HCEC 1CT (cell line): ENCODE measurements at regions not wholly inside any gene's neighbourhood (a gene's known extent, or its start where the extent isn't known, plus 50 kb on each side); places are given as distances from the start of the nearest gene placed in this dataset.
A peak's percentile ranks its signal among the peaks of the same experiment; 100 is the strongest.

Experiments used
- DNase-seq: peaks from one replicate; pipeline ENCODE4 v3.0.0-alpha.2; 2017

DNA sequence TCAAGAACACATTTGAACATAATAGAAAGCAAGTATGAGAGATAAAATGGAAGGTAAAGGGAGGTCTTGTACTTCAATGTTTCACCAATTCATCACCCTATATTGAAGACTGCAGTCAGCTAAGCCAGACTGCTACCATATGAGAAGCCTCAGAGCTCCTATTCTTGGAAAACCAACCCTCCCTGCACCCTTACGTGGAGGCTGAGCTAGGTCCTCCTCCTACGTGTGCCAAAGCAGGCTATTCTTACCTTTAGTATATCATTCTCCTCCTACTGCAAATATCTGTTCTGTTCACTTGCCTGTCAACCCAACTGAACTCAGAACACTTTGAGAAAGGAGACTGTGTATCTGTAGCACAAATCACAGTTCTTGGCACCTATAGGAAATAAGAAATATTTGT lies 255.8 kb upstream of the HNRNPA3 start:
- no peak for DNase-seq

GRCh38 chr2:176959614-176960013 lies 253.0 kb upstream of the HNRNPA3 start:
- no peak for DNase-seq

- no peak for DNase-seq
These were observed 252.5 kb upstream of the HNRNPA3 start for GRCh38 chr2:176960061-176960460.

DNA sequence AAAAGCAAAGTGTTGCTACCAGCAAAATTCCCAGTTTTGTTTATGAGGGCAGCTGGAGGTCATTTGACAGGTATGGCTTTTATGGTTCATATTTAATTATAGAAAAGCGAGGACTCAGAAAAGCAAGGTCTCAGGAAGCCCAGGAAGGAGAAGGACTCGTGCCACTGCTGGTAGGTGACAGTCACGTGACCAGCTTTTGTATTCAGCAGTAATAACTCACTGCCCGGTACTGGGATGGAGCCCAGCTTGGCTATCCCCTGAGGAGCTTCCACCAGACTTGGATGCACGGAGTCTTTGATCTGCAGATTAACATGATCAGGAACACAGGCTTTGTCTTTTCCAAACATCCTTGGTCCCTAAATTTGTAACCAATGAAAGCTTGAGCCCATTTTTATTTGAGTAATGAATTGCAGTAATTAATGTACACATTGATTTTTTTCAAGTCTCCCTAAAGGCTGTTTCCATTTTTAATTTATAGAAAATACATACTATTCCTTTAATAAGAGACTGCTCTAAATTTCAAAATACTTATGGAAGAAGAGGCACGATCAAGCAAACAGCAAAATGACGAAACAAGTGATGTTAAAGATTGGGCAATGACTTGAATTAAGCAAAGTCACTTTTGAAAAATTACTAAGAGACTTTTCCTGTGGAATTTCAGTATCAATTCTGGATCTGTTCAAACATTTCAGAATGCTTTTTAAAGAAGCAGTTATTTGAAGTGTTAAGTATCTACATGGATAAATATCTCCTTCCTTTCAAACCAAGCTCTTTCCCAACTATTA lies 251.7 kb upstream of the HNRNPA3 start:
- no peak for DNase-seq

DNA sequence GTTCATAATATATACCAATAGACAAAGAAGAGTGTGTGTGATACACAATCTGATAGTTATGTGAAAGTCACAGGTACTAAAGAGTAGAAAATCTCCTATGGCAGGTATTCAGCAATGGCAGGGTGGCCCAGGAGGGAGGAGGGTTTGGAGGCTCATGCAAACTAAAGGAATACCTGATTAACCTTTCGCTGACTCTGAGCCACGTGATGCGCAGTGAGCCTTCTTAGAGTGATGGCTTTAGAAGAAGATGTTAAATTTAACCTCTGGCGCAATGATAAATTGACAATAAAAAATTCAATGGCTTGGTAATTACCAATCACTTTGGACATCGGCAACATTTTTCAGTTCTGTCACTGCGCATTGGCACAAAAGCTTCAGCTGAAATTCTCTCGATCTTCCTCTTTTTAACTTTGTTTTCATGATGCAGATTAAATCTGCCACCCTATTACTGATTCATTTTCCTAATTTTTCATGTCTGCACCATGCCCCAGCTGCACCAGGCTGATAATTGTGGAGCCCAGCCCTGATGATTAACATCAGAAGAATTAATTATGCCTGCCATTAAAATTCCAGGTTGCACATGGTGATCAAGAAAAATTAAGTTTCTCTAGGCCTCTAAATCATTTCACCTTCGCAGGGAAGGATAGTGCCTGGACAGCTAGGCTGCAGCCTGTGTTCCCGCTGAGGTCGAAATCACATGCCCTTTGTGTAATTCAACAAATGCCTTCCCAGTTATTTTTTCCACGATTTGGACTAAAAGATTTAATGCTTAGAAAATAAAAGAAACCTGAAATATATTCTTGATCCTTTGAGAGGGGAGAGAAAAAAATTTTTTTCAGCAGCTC lies 250.6 kb upstream of the HNRNPA3 start:
- no peak for DNase-seq

DNA sequence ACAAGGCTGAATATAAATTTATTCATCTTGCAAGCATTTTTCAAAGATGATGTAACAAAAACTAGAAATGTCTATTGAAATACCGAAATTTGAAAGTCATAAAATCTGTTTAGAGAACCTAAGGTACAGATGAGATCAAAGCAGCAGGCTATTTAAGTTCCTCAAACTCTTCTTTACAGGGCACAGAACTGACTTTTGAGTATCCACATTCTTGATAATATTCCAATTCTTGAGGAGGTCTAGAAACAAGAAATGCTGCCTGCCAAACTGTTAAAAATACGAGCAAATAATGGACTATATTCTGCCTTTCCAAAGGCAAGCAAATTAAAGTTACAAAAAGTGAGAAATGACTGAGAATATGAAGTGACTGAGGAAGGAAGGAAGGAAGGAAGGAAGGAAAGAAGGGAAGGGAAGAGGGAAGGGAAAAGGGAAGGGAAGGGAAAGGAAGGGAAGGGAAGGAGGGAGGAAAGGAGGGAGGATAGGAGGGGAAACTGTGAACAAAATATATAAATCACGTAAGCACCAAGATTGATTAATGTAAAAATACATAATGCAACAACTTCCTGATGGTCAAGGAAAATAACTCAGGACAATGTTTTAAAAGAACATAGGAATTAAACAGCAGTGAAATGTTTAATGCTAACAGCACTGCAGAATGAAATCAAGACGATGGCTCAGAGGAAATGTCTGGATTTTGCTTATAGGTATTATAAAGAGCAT lies 248.9 kb upstream of the HNRNPA3 start:
- no peak for DNase-seq

DNA sequence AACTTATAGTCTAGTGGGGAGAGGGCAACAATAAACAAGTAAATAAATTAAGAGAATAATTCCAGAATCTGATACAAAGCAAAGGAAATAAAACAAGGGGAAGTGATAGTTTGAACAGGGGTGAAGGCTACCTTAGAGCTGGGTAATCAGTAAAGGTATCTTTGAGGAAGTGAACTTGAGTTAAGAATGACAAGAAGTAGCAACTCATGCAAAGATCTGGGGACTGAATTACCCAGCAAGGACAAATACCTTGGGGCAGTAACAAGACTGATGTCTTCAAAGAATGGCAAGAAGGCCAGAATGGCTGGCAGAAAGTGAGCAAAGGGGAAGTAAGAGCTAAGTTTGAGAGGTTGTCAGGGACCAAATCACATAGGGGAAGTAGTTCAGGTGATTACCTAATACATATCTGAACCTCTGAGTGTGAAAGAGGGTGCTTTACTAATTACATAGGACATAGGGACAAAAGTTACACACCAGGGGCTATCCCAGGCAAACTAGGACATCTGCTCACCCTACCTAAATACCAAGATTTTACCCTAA lies 244.6 kb upstream of the HNRNPA3 start:
- DNase-seq = no peak

DNA sequence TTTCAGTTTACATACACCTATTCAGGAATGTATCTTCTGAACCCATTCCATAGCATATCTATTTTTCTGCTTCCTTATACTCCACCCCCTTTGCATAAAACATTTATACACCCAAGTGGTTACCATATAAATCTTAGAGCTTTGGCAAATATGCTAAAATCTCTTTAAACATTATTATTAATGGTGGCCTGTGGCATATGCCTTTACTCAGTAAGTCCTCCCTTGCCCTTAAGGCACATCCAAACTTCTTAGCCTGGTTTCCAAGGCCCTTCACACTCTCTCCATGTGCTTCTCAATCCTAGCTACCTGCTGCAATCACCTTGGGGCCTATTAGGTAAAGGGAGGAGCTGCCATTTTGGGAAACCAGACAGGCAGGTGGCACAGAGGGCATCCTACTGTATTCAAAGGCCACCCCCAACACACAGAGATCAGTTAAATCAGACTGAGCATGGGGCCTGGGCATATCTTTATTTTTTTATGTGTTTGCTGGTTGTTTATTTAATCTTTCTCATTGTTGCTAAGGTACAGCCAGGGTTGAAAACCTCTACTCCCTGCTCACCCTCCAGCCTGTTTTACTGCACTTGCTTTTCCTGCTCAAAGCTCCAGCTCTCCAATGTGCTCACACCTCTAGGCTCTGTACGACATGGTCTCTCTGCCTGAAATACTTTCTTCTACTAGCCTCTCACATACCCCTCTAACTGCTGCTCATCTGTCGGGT lies 242.8 kb upstream of the HNRNPA3 start:
- no peak for DNase-seq

DNA sequence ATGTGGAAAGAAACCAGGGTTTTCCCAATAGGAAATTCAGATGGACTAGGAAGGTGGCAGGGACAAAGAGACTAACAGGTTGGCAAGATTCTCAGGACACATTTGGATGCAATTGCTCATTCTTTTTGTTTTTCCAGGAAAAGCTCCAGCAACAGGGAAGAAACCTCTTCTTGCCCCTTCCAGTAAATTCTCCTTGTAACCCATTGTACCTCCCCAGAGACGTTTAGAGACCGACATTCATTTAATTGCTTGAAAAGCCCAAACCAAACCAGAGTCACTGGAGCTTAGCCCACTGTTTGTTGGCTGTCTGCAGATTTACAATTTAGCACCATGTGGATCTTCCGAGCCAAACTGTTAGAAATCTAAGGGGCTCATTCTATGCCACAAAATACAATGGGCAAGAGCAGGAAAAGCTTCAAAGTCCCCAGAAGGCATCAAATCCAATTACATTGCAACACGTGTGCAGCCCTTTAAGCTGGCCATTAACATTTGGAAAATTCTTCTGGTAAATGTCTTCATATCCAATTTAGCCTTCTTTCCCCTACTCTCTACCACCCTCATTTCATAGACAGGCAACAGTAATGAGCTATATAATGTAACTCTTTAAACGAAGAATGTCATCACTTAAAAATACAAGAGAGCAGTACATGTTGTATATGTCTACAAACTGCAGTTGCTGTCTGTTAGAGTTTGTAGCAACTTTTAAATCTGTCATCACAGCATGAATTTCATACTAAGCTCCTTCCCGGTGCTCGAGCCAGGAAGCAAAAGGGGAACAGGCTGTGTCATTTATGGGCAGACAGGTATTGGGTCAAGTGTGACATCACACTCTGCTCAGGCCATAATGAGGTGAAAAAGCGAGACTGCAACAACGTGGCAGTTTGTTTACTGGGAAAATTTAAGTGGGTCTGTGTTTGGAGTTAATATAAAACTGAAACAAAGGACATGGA lies 235.6 kb upstream of the HNRNPA3 start:
- DNase-seq = no peak

- peak; percentile 23 for DNase-seq
These were observed 233.7 kb upstream of the HNRNPA3 start for GRCh38 chr2:176978921-176979320.

DNA sequence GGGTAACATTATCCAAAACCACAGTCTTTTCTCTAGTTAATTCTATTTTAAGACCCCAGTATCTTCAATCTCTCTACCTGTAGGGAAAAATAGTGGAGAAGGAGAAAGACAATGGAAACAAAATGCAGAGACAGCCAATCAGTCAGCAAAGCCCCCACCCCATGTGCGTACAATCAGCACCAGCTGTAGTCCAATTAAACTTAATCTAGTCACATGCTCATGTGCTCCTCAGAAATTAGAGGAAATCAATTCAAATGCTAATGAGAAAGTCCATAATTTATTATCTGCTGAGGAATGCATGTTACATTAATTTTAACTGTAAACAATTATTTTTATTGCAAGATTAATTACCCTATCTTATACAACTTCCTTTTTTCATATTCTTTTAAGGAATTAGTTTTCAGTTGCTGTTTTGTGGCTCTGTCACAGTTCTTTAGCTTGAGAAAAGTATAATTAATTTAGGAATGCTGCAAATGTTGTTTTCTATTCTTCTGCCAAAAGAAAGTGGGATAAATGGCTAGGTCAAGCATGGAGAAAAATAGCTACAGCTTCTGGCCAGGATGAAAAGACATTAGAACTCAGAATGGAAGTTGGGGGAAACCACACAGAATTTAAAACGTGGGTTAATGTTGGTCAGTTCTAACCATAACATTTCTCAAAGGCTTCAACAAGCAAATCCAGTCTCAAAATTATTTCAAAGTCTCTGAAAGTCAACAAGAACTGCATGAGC lies 232.4 kb upstream of the HNRNPA3 start:
- no peak for DNase-seq

- DNase-seq = no peak
These were observed 227.6 kb upstream of the HNRNPA3 start for GRCh38 chr2:176984987-176985386.

- no peak for DNase-seq
These were observed 226.7 kb upstream of the HNRNPA3 start for GRCh38 chr2:176985871-176986270.

- no peak for DNase-seq
These were observed 226.1 kb upstream of the HNRNPA3 start for GRCh38 chr2:176986487-176986886.

DNA sequence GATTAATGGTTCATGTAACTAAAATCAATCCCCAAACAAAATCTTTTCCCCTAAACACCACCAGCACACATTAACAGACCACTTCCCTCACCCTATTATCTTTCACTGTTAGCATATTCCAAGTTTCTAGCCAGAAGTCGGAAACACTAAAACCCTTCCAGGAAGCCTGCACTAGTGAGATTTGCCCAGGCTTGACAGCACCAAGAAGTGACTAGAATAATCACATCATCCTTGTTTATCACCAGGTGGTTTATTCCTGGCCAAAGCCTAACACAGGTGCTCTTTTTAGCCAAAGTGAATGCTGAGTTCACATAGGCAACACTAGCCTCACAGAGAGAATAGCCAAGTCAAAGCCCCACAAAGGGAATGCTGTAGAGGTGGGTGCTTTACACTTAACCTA lies 221.2 kb upstream of the HNRNPA3 start:
- no peak for DNase-seq

- peak; percentile 92 for DNase-seq
These were observed 215.4 kb upstream of the HNRNPA3 start for GRCh38 chr2:176997074-176997791.

- DNase-seq = no peak
These were observed 214.8 kb upstream of the HNRNPA3 start for GRCh38 chr2:176997792-176998169.

- DNase-seq = peak; percentile 25
These were observed 213.3 kb upstream of the HNRNPA3 start for GRCh38 chr2:176999301-176999700.

- DNase-seq = no peak
These were observed 212.4 kb upstream of the HNRNPA3 start for GRCh38 chr2:177000061-177000714.

DNA sequence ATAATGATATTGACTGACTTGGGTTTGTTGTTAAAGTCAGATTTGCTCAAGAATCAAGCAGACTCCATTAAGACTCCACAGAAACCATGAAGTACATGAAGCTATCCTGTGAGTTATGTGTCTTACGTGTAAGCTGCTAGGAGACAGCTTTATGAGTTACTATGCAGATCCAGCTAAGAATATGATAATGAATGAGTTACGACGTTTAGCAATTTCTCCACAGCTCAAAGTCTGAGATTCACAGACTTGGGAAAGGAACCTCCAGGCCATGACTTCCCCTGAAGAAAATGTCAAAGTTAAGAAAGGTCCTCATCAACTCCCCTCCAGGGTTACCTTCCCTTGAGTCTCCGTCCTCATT lies 211.9 kb upstream of the HNRNPA3 start:
- DNase-seq = no peak
